ENCODE measurements at regions not wholly inside any gene's neighbourhood (a gene's known extent, or its start where the extent isn't known, plus 50 kb on each side); places are given as distances from the start of the nearest gene placed in this dataset.

DNA sequence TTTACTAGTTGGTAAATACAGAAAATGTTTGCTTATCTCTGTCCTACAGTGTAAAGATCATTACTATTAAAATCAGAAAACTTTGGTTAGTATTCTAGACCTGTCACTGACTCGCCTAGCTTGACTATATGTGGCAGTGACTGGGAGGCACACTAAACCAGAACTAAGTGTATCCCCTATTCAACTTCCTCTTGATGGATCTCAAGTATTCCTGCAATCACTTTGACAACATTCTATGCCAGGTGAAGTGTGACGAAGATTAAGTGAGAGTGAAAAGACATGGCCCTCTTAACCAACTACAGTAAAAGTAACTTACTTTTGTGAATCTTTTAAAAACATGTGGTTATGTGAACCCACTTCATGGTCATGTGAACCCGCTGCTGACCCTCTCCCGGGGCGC is 223.0 kb upstream of the ADAMTS5 start:
- TF ChIP-seq, protein P1, sequence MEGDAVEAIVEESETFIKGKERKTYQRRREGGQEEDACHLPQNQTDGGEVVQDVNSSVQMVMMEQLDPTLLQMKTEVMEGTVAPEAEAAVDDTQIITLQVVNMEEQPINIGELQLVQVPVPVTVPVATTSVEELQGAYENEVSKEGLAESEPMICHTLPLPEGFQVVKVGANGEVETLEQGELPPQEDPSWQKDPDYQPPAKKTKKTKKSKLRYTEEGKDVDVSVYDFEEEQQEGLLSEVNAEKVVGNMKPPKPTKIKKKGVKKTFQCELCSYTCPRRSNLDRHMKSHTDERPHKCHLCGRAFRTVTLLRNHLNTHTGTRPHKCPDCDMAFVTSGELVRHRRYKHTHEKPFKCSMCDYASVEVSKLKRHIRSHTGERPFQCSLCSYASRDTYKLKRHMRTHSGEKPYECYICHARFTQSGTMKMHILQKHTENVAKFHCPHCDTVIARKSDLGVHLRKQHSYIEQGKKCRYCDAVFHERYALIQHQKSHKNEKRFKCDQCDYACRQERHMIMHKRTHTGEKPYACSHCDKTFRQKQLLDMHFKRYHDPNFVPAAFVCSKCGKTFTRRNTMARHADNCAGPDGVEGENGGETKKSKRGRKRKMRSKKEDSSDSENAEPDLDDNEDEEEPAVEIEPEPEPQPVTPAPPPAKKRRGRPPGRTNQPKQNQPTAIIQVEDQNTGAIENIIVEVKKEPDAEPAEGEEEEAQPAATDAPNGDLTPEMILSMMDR (IDR thresholded peaks at IDR 0.05), result no peak
- TF ChIP-seq, protein P2, sequence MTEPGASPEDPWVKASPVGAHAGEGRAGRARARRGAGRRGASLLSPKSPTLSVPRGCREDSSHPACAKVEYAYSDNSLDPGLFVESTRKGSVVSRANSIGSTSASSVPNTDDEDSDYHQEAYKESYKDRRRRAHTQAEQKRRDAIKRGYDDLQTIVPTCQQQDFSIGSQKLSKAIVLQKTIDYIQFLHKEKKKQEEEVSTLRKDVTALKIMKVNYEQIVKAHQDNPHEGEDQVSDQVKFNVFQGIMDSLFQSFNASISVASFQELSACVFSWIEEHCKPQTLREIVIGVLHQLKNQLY (CRISPR knock-in tag; IDR thresholded peaks at IDR 0.05), result no peak
- TF ChIP-seq, protein P3, sequence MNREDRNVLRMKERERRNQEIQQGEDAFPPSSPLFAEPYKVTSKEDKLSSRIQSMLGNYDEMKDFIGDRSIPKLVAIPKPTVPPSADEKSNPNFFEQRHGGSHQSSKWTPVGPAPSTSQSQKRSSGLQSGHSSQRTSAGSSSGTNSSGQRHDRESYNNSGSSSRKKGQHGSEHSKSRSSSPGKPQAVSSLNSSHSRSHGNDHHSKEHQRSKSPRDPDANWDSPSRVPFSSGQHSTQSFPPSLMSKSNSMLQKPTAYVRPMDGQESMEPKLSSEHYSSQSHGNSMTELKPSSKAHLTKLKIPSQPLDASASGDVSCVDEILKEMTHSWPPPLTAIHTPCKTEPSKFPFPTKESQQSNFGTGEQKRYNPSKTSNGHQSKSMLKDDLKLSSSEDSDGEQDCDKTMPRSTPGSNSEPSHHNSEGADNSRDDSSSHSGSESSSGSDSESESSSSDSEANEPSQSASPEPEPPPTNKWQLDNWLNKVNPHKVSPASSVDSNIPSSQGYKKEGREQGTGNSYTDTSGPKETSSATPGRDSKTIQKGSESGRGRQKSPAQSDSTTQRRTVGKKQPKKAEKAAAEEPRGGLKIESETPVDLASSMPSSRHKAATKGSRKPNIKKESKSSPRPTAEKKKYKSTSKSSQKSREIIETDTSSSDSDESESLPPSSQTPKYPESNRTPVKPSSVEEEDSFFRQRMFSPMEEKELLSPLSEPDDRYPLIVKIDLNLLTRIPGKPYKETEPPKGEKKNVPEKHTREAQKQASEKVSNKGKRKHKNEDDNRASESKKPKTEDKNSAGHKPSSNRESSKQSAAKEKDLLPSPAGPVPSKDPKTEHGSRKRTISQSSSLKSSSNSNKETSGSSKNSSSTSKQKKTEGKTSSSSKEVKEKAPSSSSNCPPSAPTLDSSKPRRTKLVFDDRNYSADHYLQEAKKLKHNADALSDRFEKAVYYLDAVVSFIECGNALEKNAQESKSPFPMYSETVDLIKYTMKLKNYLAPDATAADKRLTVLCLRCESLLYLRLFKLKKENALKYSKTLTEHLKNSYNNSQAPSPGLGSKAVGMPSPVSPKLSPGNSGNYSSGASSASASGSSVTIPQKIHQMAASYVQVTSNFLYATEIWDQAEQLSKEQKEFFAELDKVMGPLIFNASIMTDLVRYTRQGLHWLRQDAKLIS (CRISPR knock-in tag; IDR thresholded peaks at IDR 0.05; ENCODE audit: borderline replicate concordance), result no peak
- no peak for TF ChIP-seq NFE2L1 (CRISPR knock-in tag; IDR thresholded peaks at IDR 0.05)
- TF ChIP-seq RELA (CRISPR knock-in tag; IDR thresholded peaks at IDR 0.05; ENCODE audit: borderline replicate concordance), result no peak
- TF ChIP-seq FOXK1 (CRISPR knock-in tag; IDR thresholded peaks at IDR 0.05), result no peak
- no peak for TF ChIP-seq JAZF1 (CRISPR knock-in tag; IDR thresholded peaks at IDR 0.05)
